SHP77 treated with DMSO at 0.1 percent for 48 hours (cell line): ENCODE measurements at regions not wholly inside any gene's neighbourhood (a gene's known extent, or its start where the extent isn't known, plus 50 kb on each side); places are given as distances from the start of the nearest gene placed in this dataset.

Experiments
- DNase-seq: peaks from one replicate; lab custom pipeline; 2025; lab: John Stamatoyannopoulos, UW

DNA sequence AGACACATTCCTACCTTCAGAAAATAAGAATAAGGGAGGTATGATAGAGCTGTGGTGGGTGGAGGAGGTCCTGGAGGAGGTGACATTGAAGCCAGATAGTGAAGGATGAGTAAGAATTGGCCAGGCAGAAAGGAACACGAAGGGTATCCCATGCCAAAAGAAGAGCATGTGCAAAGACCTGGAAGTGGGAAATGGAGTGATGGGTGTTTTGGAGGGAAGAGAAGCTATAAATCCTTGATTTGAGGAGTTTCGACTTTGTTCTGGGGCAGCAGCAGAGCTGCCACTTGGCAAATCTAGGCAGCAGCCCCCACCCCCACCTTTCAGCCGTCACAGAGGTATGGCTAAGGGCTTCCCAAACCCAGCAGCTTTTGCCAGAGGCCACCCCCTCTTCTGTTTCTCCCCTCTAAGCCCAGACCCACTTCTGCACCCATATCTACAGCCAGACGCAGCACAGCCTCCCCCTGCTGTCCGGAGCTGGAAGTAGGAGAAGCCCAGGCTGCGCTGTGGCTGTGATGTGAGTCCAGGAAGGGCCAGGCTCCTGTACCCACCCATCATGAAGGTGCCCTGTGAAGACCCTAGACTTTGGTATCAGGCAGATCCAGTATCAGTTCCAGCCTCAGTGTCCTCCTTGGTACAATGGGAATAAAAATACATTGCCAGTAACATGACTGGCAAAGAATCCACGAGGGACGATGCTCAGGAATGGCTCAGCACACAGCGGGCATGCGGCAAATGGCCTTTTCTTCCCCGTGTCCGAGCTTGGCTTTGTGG, 188.7 kb upstream of the LINGO1 start:
- DNase-seq = no peak

DNA sequence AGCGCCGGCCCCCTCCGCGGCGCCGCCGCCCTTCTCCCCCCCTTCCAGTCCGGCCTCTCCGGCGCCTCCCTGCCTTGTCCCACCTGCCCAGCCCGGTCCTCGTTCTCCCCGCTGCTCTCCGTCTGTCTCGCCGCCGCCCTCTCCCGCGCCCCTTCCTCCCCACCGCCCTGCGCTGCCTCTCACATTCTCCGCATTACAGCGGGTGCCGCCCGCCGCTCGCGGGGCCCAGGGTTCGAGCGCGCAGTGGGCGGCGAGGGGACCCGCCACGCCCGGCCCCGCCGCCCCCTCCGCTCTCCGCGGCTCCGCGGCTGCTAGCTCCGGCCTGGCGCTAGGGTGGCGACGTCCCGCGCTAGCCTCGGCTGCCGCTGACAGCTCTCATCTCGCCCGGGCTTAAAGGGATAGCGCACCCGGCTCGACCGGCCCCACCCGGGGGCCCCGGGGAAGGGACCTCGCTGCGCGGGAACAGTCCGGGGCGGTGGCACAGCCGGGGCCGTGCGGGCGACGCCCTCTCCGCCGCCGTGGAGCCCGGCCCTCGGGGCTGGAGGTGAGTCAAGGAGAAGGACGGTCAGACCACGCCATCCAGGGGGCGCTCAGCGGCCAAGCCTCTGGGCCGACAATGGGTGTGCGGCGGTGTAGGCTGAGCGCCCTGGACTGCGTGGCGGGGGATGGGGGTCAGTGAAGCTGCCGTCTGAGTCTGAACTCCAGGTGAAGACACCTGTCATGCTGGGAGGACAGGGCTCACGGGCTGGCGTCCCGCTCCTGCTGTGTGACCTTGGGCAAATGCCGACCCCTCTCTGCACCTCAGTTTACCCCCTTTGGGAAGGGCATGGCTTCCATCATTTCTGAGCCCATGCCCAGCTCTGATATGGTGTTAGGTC, 187.4 kb upstream of the LINGO1 start:
- DNase-seq = no peak

DNA sequence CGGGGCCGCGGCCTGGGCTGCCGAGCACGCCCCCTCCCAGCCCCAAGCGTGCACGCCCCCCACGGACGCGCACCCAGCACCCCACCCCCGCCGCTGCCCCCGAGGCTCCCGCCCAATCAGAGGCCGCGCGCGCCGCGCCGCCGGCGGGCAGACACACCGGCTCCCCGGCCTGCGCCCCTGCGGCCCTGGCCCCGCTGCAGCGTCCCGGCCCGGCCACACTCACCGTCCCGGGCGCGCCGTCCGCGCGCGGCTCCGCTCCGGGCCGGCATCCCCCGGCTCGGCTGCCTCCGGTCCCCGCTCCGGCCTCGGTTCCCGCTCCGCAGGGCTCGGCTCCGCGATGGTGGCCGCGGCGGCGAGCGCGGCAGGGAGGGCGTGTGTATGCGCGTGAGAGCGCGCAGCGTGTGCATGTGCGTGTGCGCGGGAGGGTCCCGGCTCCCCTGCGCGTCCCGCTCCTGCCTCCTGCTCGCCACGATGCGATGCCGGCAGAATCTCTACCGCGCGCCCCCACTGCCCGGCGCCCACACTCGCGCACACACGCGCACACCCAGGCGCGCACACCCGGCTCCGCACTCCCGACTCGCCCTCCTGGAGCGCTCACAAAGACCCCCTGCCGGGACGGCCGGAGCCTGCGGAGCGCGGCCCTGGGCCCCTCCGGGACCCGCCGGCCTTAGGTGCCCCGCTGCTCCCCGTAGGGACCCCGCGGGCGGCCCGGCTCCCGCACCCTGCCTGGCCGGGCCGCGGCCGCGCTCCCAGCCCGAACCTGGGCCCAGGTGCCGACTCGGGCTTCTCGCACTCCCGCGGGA, 186.5 kb upstream of the LINGO1 start:
- no peak for DNase-seq

DNA sequence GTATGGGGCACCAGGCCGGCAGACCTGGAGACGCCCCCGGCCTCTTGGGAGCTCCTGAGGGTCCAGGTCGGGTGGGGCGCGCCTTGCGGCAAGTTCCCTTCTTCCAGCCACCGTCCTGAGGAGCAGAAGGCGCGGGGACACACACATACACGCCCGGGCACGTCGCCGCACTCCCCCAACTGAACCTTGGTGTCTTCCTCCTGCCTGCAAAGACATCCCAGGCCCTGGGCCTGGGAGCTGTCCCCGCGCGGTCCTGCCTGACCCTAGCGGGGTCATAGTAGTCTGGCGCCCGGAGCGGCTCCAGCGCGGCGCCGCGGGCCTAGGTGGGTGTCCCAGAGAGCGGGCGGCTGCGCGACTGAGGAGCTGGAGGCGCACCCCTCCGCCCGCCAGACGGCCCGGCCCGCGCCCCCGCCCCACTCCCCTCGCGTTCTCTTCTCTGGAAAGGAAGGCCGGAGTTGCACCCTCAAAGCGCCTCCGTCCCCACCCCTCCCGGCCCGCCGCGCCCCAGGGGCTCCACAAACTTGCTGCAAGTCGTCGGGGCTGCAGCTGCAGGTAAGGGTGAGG, 185.9 kb upstream of the LINGO1 start:
- DNase-seq = no peak

DNA sequence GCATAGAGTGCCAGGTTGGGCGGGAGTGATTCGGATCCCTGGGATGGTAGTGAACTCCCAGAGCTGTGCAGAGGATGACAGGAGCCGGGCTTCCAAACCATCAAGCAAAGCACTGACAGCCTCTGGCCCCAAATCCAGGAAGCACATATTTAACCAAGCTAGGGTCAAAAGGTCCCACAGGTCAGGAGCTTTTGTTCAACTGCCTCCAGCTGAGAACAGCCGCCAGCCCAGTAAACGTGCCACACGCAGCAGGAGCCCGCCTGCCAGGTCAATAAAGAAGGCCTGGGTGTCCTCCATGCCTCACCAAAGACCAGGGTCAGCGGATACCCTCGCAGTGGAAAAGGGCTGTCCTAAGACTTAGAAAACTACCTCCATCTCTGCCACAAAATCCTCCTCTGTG, 184.7 kb upstream of the LINGO1 start:
- DNase-seq = no peak

DNA sequence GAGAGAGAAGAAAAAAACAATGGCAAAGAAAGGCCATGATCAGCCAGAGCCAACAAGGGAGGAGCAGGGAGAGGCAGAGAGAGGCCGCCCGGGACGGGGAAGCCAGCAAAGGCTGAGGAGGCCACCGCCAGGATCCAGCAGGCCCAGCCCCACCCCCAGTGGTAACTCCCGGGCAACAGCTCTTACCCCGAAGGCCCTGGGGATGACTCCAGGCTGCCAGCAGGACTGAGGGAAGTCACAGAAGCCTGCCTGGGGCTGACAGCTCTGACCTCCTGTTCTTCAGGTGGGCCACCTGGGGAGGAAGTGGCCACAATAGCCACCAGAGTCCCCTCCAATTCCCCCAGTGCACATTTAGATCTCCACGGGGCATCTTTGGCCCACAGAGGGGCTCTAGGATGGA, 184.3 kb upstream of the LINGO1 start:
- no peak for DNase-seq

DNA sequence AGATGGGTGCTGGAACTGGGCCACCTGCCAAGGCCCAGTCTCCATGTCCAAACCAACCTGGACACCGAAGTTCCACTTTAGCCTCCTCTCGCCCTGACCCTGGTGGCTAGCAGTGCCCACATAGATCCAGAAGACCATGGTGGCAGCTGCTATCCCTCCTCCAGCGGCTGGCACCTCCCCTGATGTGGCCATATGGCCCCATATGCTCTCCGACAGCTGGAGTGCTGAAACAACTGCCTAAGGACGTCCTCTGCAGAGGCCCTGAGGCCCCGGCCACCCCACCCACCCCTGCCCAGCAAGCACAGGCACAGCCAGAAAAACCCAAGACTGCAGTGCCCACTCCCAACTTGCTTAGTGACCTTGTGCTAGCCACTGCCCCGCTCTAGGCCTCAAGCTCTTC, 182.3 kb upstream of the LINGO1 start:
- DNase-seq = no peak

DNA sequence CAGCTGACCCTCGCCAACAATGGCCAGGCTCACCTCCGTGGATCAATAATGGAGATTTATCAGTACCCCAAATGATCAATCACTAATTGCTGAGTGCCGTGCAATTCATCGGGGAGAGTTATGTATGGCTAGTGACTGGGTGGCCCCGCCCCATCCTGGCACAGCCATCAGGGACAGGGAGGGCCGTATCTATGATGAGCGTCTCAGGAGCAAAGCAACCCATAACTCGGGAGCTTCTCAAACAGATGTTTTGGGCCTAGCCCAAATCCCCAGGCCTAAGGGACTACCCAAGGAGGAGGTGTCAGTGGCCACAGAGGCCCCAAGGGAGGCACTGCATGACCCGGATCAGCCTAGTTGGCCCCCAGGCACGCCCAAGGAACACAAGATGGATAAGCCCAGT, 180.0 kb upstream of the LINGO1 start:
- DNase-seq = no peak

DNA sequence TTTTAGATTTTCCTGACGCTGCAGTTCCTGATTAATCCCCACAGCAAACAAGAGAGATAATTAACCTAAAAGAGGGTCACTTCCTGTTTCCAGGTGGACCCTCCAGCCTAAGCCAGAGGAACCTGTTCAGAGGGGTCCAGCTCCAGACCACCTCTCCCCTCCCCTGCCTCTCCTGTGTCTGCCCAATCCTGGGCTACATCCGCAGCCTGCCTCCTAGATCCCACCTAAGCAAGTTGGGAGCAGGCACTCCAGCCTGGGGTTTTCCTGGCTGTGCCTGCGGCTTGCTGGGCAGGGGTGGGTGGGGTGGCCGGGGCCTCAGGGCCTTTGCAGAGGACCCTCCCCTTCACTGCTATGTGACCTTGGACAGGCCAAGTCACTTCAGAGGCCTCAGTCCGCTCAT, 178.6 kb upstream of the LINGO1 start:
- DNase-seq = no peak

DNA sequence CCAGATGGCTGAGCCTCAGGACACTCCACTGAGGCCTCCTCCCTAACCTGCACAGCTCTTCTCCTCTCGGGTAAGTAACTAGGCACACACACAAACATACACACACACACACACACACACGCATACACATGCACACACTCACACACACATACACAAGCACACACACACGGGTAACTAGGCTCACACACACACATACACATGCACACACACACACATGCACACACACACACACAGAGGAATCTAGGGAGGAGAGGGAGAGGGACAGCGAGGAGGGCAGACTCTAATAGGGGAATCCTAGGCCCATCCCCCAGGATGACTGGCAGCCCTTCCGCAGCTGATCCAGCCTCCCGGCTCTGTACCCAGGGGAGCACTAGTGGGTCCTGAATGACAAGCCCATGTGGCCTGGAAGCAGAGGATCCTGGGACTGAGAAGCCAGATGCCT, 177.4 kb upstream of the LINGO1 start:
- DNase-seq = no peak

DNA sequence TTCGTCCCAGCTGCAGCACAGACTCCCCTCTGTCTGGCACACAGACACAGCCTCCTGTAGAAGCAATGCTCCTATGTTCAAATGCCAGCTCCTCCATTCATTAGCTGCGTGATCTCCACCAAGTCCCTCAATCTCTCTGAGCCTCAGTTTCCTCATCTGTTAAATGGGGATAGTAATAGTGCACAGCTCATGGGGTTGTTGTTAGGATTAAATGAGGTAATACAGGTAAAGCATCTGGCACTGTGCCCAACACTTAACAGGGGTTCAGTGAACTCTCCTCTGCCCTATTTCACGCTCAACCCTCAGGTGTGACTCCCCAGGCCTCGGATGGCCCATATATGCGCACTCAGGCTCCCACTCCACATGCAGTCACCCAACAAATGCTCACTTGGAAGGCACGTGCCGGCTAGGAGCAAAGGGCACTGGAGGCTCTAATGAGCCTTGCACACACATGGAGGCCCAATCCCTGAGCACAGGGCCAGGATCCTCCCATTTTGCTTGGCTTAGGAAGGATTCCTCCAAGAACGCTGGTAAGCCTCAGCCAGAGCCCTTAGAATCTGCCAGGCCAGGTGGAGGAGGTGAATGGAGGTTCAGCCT, 176.0 kb upstream of the LINGO1 start:
- no peak for DNase-seq

DNA sequence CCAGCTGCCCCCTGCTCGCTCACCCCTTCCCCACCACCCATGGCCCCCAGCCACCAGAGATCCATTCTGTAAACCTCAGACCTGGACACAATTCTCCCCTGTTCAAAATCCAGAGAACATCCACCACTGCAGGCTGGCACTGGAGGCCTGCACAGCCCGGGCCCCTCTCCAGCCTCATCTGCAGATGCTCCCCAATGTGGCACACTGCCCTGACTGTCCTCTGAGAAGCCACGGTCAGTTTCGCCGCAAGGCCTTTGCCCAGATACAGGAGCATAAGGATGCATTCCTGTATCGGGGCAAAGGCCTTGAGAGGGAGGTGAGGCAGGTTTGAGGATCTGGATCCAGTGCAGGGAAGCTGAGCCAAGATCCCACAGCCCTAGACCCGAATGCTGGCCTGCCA, 175.4 kb upstream of the LINGO1 start:
- no peak for DNase-seq

DNA sequence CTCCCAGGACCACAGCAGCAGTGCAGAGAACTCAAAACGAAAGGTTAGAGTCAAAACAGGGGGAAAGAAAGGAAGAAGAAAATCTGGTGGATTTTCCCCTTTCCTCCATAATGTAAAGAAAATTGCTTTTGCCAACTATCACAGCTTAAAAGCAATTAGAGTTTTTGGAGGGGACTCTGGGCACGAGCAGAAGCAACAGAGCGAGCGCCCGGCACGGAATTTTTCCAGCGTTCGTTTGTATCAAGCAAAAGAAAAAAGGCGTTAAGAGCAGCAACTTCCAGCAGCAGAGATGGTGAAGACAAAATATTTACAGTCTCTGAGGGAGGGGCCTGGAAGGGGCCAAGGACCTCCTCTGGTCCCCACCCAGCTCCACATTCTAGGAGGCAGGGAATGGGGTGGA, 174.9 kb upstream of the LINGO1 start:
- no peak for DNase-seq

DNA sequence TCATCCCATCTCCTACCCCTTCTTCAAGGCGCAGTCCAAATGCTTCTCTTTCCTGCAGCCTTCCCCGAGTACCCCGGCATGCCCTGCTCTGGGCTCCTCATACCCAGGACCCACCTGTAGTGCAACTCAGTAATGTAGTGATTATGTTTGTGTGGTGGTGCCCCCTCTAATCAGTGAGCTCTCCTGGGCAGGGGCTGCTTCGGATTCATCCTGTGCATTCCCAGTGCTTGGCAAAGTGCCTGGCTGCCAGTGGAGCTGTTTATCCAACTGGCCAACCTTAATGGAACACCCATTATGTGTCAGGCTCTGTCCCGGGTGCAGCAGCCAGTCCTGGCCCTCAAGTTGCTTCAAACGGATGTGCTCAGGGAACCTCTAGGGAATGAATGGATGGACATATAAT, 174.4 kb upstream of the LINGO1 start:
- DNase-seq = no peak

DNA sequence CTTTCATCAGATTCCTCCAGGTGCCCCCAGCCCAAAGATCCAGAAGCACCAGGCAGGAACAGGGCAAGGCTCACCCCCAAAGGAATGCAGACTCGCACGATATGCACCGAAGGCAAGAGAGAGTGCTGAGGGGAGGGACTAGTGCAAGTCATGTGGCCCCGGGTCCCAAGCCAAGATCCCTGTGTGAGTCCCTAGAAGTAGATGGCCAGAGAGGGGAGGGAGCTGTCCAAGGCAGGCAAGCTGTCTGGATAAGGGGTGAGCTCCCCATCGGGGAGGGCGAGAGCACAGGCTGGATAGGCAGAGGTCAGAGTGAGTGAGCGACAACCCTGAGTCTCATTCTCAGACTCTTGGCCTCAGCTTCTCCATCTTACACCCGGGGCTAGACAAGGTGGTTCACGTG, 171.5 kb upstream of the LINGO1 start:
- DNase-seq = no peak

DNA sequence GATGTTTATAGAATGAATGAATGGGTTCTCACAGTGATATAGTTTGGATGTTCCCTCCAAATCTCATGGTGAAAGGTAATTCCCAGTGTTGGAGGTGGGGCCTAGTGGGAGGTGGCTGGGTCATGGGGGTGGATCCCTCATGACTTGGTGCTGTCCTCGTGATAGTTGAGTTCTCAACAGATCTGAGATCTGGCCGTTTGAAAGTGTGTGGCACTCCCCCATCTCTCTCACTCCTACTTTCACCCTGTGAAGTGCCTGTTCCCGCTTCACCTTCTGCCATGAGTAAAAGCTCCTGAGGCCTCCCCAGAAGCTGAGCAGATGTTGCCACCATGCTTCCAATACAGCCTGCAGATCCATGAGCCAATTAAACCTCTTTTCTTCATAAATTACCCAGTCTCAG, 170.8 kb upstream of the LINGO1 start:
- DNase-seq = no peak

DNA sequence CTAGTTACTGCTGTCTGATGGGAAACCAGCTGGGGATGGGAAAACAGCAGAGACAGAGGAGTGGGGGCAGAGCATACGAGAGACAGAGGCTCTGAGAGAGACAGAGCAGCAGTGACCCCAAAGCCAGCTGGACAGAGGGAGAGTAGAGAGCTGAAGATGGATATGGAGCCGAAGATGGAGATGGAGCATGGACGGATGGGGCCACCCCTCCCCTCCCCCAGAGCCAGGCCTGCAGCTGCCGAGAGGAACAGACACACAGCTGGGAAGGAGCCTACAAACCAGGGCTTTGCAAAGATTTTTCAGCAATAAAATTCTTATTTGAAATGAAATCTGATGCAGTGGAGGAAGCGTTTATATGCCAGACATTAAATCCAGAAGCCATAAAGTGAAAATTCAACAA, 167.6 kb upstream of the LINGO1 start:
- DNase-seq = no peak

DNA sequence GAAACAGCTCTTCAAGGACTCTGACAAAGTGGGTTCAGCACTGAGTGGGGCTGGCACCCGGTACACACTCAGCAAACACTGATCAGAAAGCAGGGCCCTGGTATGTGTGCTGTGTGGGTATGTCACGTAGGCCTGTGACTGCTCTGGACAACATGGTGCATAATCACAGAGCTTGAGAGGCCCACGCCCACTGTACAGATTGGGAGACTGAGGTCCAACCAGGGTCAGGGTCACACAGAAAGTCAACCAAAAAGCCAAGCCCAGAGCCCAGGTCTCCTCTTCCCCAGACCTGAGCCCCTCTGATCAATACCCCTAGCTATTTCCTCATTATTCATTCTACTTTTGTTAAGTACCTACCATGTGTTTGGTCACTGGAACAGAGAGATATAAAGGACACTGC, 166.1 kb upstream of the LINGO1 start:
- no peak for DNase-seq

DNA sequence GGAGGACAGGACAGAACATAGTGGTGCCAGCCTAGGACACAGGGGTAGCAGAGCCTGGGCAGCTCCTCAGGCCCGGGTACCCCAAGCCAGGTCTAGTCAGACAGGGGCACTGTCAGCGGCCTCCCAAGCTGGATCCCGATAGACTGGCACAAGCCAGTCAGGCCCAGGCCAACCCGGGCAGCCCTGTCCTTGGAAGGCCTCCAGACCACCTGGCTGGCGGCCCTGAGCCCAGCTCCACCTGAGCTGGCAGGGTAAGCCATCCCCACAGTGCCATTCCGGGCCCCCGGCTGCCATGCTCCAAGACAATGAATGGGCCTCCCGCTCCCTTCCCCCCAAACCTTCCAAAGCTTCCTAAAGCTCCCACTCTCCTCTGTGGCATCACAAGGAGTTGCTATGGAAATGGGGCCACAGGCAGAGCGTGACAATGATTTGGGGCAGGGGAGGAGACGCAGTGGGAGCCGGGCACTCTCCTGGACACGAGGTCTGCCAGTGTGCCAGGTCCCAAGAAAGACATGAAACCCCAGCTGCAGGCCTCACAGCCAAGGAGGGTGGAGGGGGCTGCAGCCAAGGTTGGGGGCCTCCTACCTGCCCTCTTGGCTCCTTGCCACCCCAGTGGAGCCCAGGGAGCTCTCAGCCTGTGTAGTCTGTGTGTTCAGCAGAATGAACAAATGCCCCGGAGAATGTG, 165.6 kb upstream of the LINGO1 start:
- no peak for DNase-seq

DNA sequence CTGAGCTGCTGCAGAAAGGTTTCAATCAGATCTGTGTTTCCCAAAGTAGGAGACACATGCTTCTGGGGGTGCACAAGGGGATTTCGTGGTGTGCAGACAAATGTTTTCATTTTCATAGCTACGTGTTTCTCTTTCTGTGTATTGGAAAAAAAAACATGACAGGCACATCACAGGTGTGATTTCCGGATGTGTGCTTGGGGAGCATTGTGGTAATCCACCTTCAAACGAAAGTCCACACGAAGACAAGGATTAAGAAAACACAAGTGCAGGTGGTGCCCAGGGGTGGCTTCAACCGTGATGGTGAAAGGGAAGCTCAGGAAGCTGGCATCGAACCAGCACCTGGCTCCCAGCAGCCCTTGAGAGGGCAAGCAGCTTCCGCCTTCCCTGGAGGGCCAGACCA, 164.6 kb upstream of the LINGO1 start:
- no peak for DNase-seq

DNA sequence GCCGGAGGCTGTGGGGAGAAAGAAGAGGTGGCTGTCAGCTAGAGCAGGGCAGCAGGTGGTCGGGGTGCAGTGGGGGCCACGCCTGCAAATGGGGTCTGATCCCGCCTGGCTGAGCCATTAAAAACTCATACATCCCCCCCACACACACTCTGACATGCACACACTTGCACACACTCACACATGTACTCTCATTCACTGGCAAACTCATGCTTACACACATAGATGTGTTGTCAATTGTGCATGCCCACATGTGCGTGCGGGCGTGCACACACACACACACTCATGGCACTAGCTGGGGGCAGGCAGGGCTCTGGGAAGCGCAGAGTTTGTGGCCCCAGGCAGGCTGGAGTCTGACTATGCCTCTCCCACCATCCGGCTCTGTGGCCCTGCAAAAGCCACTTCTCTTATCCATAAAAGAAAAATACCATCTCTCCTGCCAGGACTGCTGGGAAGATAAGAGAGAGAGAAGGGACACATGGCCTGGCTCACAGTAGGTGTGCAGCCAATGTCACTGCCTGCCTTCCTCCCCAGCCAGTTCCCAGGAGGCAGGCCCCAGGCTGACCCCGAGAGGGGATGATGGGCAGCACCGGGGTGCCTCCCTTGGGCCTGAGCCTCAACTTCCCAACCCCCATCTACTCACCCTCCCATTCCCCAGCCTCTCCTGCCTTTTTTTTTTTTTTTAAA, 163.5 kb upstream of the LINGO1 start:
- no peak for DNase-seq
